ENCODE measurements at regions not wholly inside any gene's neighbourhood (a gene's known extent, or its start where the extent isn't known, plus 50 kb on each side); places are given as distances from the start of the nearest gene placed in this dataset.

GRCh38 chr4:123510221-123510620, 113.6 kb downstream of the SPRY1 start:
- TF ChIP-seq CTCF (IDR thresholded peaks at IDR 0.05; ENCODE audit: low read depth, low read length, poor library complexity, severe bottlenecking) (no peak), EZH2phosphoT487 (IDR thresholded peaks at IDR 0.05; ENCODE audit: borderline replicate concordance, low read length) (no peak)

All from DOHH2 (cell line).